K562 (cell line): ENCODE measurements at regions not wholly inside any gene's neighbourhood (a gene's known extent, or its start where the extent isn't known, plus 50 kb on each side); places are given as distances from the start of the nearest gene placed in this dataset.

Source experiments
- ATAC-seq: fragments of 200-7000 bp; cut with Tn5 transposase; 3 replicates; pipeline ENCODE4 v1.9.1; 2020; ENCODE audit warnings: moderate library complexity
- BruUV-seq: library from RNA; stranded (reverse); fragments of 400-500 nt; replicated peaks from 2 replicates; lab custom pipeline; 2021; lab: Mats Ljungman, UMichigan
- CTCF ChIA-PET: fragments of 300-600 bp; formaldehyde crosslinking; extraction: SDS; loops from one replicate; lab custom pipeline; 2021; ENCODE audit warnings: low intra/inter-chr PET ratio; lab: Yijun Ruan, JAX
- POLR2A ChIA-PET: fragments of 300-600, 350-650 bp; sonication (Branson Sonifier 250); formaldehyde crosslinking; extraction: SDS; loops from one replicate; lab custom pipeline; 2021; ENCODE audit warnings: antibody characterized with exemption, inconsistent platforms; lab: Yijun Ruan, JAX
- DNase-seq, 4 experiments: peaks; one replicate each; pipeline versions ENCODE4 v3.0.0 to v3.0.0-alpha.2; 2011 to 2018; ENCODE audit warnings: low spot score in 3 of 4, mixed read lengths in 3 of 4; ENCODE audit errors: extremely low read depth in 1 of 4
- FAIRE-seq: peaks from 2 replicates; lab custom pipeline; 2011; peaks lifted over from hg19 to GRCh38; lab: Jason Lieb, UNC
- H2AFZ ChIP-seq: 2 replicates; pipeline ENCODE4 v1.6.0; 2011; ENCODE audit warnings: low read depth, low read length, control low read depth, inconsistent platforms
- H3K27ac ChIP-seq: fragments of 200-600 bp; 3 replicates; pipeline ENCODE4 v1.8.0; 2011; ENCODE audit warnings: low read depth, mild to moderate bottlenecking, control low read depth, inconsistent platforms, low read length, moderate library complexity, mixed read lengths; ENCODE audit errors: extremely low read depth
- H3K27me3 ChIP-seq, 2 experiments: fragments of 300-600 bp in 1 of 2; 2 replicates in 1 of 2; 3 replicates in 1 of 2; pipeline versions ENCODE4 v1.6.0 to v1.8.0; 2011; ENCODE audit warnings: inconsistent platforms in 2 of 2, low read length in 2 of 2, mild to moderate bottlenecking in 1 of 2, mixed read lengths in 1 of 2, moderate library complexity in 1 of 2; ENCODE audit not compliant: control insufficient read depth in 2 of 2, insufficient read depth in 2 of 2
- H3K36me3 ChIP-seq: fragments of 300-600 bp; 3 replicates; pipeline ENCODE4 v1.8.0; 2011; ENCODE audit warnings: mild to moderate bottlenecking, low read length, inconsistent platforms; ENCODE audit not compliant: control insufficient read depth, insufficient read depth
- H3K4me1 ChIP-seq, 2 experiments: fragments of 200-600 bp in 1 of 2; replicated peaks in 1 of 2; 2 replicates in 1 of 2; 3 replicates in 1 of 2; pipeline versions ENCODE4 v1.5.1 to v1.8.0; 2011; ENCODE audit warnings: inconsistent platforms in 2 of 2, low read length in 2 of 2, mild to moderate bottlenecking in 1 of 2, mixed read lengths in 1 of 2, moderate library complexity in 1 of 2; ENCODE audit not compliant: control insufficient read depth in 2 of 2, insufficient read depth in 2 of 2
- H3K4me2 ChIP-seq: 2 replicates; pipeline ENCODE4 v1.6.1; 2011; ENCODE audit warnings: low read length, control low read depth, inconsistent platforms, mixed read lengths; ENCODE audit not compliant: insufficient read depth
- H3K4me3 ChIP-seq: fragments of 200-600 bp; sonication (generic), shearing (Covaris generic); 2 replicates; pipeline ENCODE4 v1.5.1; 2016; ENCODE audit warnings: control low read depth, inconsistent platforms
- H3K79me2 ChIP-seq: fragments of 200-600 bp; 3 replicates; pipeline ENCODE4 v1.8.0; 2011; ENCODE audit warnings: low read length, inconsistent platforms; ENCODE audit not compliant: control insufficient read depth, insufficient read depth
- H3K9ac ChIP-seq, 2 experiments: 2 replicates each; pipeline versions ENCODE4 v1.6.0 to v1.6.1; 2011; ENCODE audit warnings: low read depth in 2 of 2, low read length in 2 of 2, control low read depth in 1 of 2, inconsistent platforms in 1 of 2, mild to moderate bottlenecking in 1 of 2, mixed read lengths in 1 of 2; ENCODE audit not compliant: insufficient read depth in 1 of 2
- H3K9me1 ChIP-seq: one replicate; pipeline ENCODE4 v1.6.0; 2011; ENCODE audit warnings: inconsistent platforms, mild to moderate bottlenecking, low read length, moderate library complexity; ENCODE audit not compliant: control insufficient read depth, insufficient read depth
- H3K9me3 ChIP-seq: replicated peaks from 2 replicates; pipeline ENCODE4 v1.5.1; 2011; ENCODE audit warnings: low read depth, low read length, inconsistent platforms; ENCODE audit not compliant: control insufficient read depth, insufficient read depth
- H4K20me1 ChIP-seq: replicated peaks from 2 replicates; pipeline ENCODE4 v1.6.1; 2011; ENCODE audit warnings: low read length, inconsistent platforms, mixed read lengths; ENCODE audit not compliant: control insufficient read depth, insufficient read depth
- ATF4 ChIP-seq: fragments of 450-650 bp; formaldehyde crosslinking; IDR thresholded peaks from 2 replicates; pipeline ENCODE4 v1.4.0; 2022; ENCODE audit warnings: mild to moderate bottlenecking, moderate library complexity
- BMI1 ChIP-seq: fragments of 150-350 bp; IDR thresholded peaks from 2 replicates; pipeline ENCODE4 v1.6.1; 2014; ENCODE audit warnings: low read length
- CREBBP ChIP-seq: IDR thresholded peaks from one replicate; pipeline ENCODE4 v1.6.1; 2012; ENCODE audit warnings: low read depth, mild to moderate bottlenecking, control low read depth, inconsistent platforms, low read length
- EHMT2 ChIP-seq: fragments of 450-650 bp; IDR thresholded peaks from 2 replicates; pipeline ENCODE4 v1.6.1; 2018; ENCODE audit warnings: antibody characterized with exemption
- GABPA ChIP-seq: fragments of 200-800 bp; sonication (Bioruptor generic); conservative IDR thresholded peaks from 2 replicates; pipeline ENCODE4 v1.6.1; 2016; ENCODE audit warnings: low read depth, missing genetic modification characterization, missing compliant biosample characterization
- KDM5B ChIP-seq: fragments of 200-600 bp; sonication (generic); IDR thresholded peaks from 2 replicates; pipeline ENCODE4 v1.6.1; 2012; ENCODE audit warnings: low read depth, mild to moderate bottlenecking, moderate library complexity, low read length, control low read depth, inconsistent platforms; ENCODE audit not compliant: insufficient replicate concordance
- POLR2AphosphoS5 ChIP-seq: IDR thresholded peaks from 2 replicates; pipeline ENCODE4 v1.6.1; 2011; ENCODE audit warnings: mild to moderate bottlenecking, low read depth, low read length, moderate library complexity; ENCODE audit not compliant: control insufficient read depth, insufficient read depth
- RBM15 ChIP-seq: fragments of 200-400 bp; formaldehyde crosslinking; IDR thresholded peaks from 2 replicates; pipeline ENCODE4 v1.6.1; 2018; ENCODE audit warnings: mild to moderate bottlenecking, low read length, moderate library complexity; ENCODE audit not compliant: insufficient read depth
- SAP30 ChIP-seq: fragments of 200-600 bp; sonication (generic); IDR thresholded peaks from 2 replicates; pipeline ENCODE4 v1.6.1; 2012; ENCODE audit warnings: borderline replicate concordance, low read depth, mild to moderate bottlenecking, moderate library complexity, low read length, control low read depth, inconsistent platforms; ENCODE audit not compliant: insufficient read depth, poor library complexity, severe bottlenecking
- SP2 ChIP-seq: IDR thresholded peaks from 2 replicates; pipeline ENCODE4 v1.6.1; 2011; ENCODE audit warnings: mild to moderate bottlenecking, low read depth, low read length, moderate library complexity; ENCODE audit not compliant: poor library complexity, severe bottlenecking; ENCODE audit errors: extremely low read depth
- SREBF1 ChIP-seq: fragments of 150-350 bp; IDR thresholded peaks from 2 replicates; pipeline ENCODE4 v1.6.1; 2014; ENCODE audit warnings: antibody characterized with exemption, low read depth, low read length, borderline replicate concordance
- ZBTB34 ChIP-seq: fragments of 250-450 bp; sonication (Bioruptor Pico); IDR thresholded peaks from 2 replicates; pipeline ENCODE4 v1.8.0; 2021; ENCODE audit warnings: mild to moderate bottlenecking, moderate library complexity
- ZNF12 ChIP-seq: sonication (generic); formaldehyde crosslinking; IDR thresholded peaks from 2 replicates; pipeline ENCODE4 v1.4.0; 2020; ENCODE audit warnings: mild to moderate bottlenecking, missing genetic modification reagents
- ZNF143 ChIP-seq: sonication (generic); formaldehyde crosslinking; IDR thresholded peaks from 2 replicates; pipeline ENCODE4 v1.9.0; 2022; ENCODE audit warnings: mild to moderate bottlenecking, missing genetic modification reagents
- ZNF232 ChIP-seq: sonication (generic); formaldehyde crosslinking; IDR thresholded peaks from 2 replicates; pipeline ENCODE4 v1.8.0; 2022; ENCODE audit warnings: mild to moderate bottlenecking, missing genetic modification reagents
- ZNF584 ChIP-seq: fragments of 200-800 bp; sonication (Bioruptor generic); IDR thresholded peaks from 2 replicates; pipeline ENCODE4 v1.6.1; 2016; ENCODE audit warnings: low read depth, mild to moderate bottlenecking, missing genetic modification characterization, missing compliant biosample characterization
- ZNF699 ChIP-seq: fragments of 250-450 bp; sonication (Bioruptor Pico); IDR thresholded peaks from 2 replicates; pipeline ENCODE4 v1.8.0; 2021; ENCODE audit warnings: mild to moderate bottlenecking, moderate library complexity; ENCODE audit not compliant: insufficient replicate concordance
- WGBS: fragments of 100-300 bp; shearing (Covaris generic); methylation state at CpG from one replicate; pipeline ENCODE4 v1.1.6; 2016; ENCODE audit warnings: low coverage, mixed read lengths; ENCODE audit not compliant: insufficient coverage; ENCODE audit errors: missing lambda C conversion rate; 5-methylcytosine and 5-hydroxymethylcytosine counted together
- in situ Hi-C: fragments of 300-500 bp; cut with MboI; formaldehyde crosslinking; loops from 4 replicates; pipeline ENCODE4 v1.15.0; 2018; ENCODE audit warnings: inconsistent platforms, mixed read lengths
- intact Hi-C: fragments of 100-400 bp; cut with micrococcal nuclease; formaldehyde crosslinking; loops from 2 replicates; pipeline ENCODE4 v1.14.2; 2022

- WGBS = 0% methylated on average over 4 of the region's 4 CpGs
- TF ChIP-seq SAP30 (no peak), CREBBP (no peak), KDM5B (no peak), ZBTB34 (CRISPR knock-in tag) (no peak), POLR2AphosphoS5 (no peak), EHMT2 (no peak), GABPA (no peak), RBM15 (no peak), ZNF584 (CRISPR knock-in tag) (no peak), ZNF143 (CRISPR knock-in tag) (no peak), ATF4 (no peak), ZNF699 (CRISPR knock-in tag) (no peak), SP2 (no peak), ZNF12 (CRISPR knock-in tag) (no peak), SREBF1 (no peak), BMI1 (no peak), ZNF232 (CRISPR knock-in tag) (no peak)
- DNase-seq = no peak
- FAIRE-seq = no peak
- POLR2A ChIA-PET = no interaction called here
- Histone ChIP-seq H4K20me1 (no peaks in the 10 kb centered on the region), H3K9me3 (no peaks in the 10 kb centered on the region), H2AFZ (no peak overlapping the region), H3K27me3 (no peaks in the 10 kb centered on the region), H3K4me1 (no peaks in the 10 kb centered on the region), H3K36me3 (no peaks in the 10 kb centered on the region), H3K27ac (no peak overlapping the region), H3K9ac (no peak overlapping the region), H3K79me2 (no peaks in the 10 kb centered on the region), H3K4me2 (no peak overlapping the region), H3K4me3 (no peak overlapping the region), H3K9me1 (no peaks in the 10 kb centered on the region)
- in situ Hi-C loops (no loop called here), intact Hi-C loops (no loop called here)
- CTCF ChIA-PET = no interaction called here
- ATAC-seq = no peak
- no TSS peak for BruUV-seq
Measured at GRCh38 chr20:6605055-6605935, 162.2 kb upstream of the BMP2 start.
